ENCODE measurements at regions not wholly inside any gene's neighbourhood (a gene's known extent, or its start where the extent isn't known, plus 50 kb on each side); places are given as distances from the start of the nearest gene placed in this dataset.

DNA sequence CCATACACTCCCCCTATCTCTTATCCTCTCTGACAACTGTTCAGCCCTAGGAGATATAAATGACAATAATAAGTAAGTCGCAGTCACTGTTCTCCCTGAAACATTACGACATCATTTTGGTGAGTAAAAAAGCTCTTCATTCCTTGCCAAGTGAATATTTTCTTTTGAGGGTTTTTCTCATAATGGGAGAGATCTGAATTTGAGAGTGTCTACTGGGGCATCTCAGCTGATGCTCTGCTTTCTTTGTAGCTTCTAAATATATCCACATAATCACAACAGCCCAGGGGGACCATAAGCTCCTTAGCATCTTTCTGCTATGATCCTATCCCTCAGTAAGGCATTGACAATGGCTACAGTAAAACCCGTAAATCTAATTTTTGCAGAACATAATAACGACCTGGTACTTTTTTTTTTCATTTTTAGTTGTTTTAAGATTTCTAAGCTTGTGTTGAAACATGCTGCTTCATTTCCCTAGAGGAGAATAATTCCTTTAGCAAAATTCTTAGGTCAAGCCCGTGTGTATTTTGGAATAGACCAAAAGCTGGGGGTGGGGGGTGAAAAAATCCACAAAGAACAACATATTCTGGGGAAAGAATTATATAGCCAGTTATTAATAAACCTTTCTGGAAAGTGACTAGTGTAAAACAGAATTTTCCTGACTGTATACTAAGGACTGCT is 78.1 kb upstream of the GPM6B start:
- TF ChIP-seq, protein P1, sequence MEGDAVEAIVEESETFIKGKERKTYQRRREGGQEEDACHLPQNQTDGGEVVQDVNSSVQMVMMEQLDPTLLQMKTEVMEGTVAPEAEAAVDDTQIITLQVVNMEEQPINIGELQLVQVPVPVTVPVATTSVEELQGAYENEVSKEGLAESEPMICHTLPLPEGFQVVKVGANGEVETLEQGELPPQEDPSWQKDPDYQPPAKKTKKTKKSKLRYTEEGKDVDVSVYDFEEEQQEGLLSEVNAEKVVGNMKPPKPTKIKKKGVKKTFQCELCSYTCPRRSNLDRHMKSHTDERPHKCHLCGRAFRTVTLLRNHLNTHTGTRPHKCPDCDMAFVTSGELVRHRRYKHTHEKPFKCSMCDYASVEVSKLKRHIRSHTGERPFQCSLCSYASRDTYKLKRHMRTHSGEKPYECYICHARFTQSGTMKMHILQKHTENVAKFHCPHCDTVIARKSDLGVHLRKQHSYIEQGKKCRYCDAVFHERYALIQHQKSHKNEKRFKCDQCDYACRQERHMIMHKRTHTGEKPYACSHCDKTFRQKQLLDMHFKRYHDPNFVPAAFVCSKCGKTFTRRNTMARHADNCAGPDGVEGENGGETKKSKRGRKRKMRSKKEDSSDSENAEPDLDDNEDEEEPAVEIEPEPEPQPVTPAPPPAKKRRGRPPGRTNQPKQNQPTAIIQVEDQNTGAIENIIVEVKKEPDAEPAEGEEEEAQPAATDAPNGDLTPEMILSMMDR (IDR thresholded peaks at IDR 0.05): no peak
- no peak for TF ChIP-seq POLR2A (IDR thresholded peaks at IDR 0.05)
